ENCODE measurements at regions not wholly inside any gene's neighbourhood (a gene's known extent, or its start where the extent isn't known, plus 50 kb on each side); places are given as distances from the start of the nearest gene placed in this dataset.

DNA sequence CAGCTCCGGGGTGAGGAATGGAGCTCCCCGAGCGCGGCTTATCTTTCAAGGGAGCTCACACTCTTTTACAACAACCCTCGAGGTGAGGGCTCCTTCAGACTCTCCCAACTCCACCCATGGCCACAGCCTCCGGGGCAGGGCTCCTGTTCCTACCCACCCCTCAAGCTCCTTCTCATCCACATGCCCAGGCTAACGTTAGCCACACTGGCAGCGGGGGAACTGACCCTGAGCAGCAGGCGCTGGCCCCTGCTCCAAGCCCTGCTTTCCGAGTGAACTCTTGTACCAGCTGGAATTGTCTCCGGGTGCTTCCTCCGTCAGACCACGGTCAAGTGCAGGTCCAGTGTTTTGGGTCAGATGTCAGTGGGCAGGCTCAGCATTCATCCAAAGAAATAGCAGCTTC lies 89.4 kb downstream of the ANKRD10 start:
- in situ Hi-C loops (cut with HindIII; ENCODE audit: low sequenced_read_pairs), result no loop called here
- DNase-seq (ENCODE audit: low read depth), result no peak
- TF ChIP-seq, protein P1, sequence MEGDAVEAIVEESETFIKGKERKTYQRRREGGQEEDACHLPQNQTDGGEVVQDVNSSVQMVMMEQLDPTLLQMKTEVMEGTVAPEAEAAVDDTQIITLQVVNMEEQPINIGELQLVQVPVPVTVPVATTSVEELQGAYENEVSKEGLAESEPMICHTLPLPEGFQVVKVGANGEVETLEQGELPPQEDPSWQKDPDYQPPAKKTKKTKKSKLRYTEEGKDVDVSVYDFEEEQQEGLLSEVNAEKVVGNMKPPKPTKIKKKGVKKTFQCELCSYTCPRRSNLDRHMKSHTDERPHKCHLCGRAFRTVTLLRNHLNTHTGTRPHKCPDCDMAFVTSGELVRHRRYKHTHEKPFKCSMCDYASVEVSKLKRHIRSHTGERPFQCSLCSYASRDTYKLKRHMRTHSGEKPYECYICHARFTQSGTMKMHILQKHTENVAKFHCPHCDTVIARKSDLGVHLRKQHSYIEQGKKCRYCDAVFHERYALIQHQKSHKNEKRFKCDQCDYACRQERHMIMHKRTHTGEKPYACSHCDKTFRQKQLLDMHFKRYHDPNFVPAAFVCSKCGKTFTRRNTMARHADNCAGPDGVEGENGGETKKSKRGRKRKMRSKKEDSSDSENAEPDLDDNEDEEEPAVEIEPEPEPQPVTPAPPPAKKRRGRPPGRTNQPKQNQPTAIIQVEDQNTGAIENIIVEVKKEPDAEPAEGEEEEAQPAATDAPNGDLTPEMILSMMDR (IDR thresholded peaks at IDR 0.05; ENCODE audit: low read depth, low read length, missing control alignments), result no peak
- H3K4me3 ChIP-seq (ENCODE audit: low read depth, low read length), result no peak overlapping the region

DNA sequence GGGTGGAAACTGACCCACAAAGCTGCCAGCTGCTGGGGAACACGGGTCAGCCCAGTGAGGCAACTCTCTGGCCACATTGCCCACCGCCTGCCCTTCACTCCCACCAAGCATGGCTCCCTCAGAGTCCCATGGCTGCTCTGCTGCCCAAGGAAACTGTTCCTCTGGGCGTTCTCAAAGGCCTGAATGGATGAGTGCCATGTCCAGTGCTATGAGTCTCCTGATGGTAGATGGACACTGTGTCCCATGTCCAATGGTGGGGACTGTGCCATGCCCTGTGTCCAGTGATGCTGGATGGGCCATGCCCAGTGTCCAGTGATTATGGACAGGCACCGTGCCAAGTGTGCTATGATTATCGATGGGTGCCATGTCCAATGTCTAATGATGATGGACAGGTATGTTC lies 88.8 kb downstream of the ANKRD10 start:
- DNase-seq (ENCODE audit: low read depth), result no peak
- TF ChIP-seq, protein P1 (IDR thresholded peaks at IDR 0.05; ENCODE audit: low read depth, low read length, missing control alignments), result no peak
- in situ Hi-C loops (cut with HindIII; ENCODE audit: low sequenced_read_pairs), result no loop called here
- H3K4me3 ChIP-seq (ENCODE audit: low read depth, low read length), result no peak overlapping the region

DNA sequence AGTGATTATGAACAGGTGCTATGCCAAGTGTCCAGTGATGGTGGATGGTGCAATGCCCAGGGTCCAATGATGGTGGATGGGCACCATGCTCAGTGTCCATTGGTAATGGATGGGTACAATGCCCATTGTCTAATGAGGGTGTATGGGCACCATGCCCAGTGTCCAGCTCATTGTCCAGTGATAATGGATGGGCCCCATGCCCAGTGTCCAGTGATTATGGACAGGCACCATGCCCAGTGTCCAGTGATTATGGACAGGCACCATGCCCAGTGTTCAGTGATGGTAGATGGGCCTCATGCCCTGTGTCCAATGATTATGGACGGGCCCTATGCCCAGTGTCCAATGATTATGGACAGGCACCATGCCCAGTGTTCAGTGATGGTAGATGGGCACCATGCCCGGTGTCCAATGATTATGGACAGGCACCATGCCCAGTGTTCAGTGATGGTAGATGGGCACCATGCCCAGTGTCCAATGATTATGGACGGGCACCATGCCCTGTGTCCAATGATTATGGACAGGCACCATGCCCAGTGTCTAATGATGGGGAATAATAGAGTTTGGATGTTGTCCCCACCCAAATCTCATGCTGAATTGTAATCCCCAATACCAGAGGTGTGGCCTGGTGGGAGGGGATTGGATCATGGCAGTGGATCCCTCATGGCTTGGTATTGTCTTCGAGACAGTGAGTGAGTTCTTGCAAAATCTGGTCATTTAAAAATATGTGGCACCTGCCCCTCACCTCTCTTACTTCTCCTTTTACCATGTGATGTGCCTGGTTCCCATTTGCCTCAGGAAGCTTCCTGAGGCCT lies 87.8 kb downstream of the ANKRD10 start:
- H3K4me3 ChIP-seq (ENCODE audit: low read depth, low read length), result no peak overlapping the region
- DNase-seq (ENCODE audit: low read depth), result no peak
- in situ Hi-C loops (cut with HindIII; ENCODE audit: low sequenced_read_pairs), result no loop called here
- TF ChIP-seq, protein P1 (IDR thresholded peaks at IDR 0.05; ENCODE audit: low read depth, low read length, missing control alignments), result no peak
